Breast epithelium (tissue), 3 donors: ENCODE measurements at regions not wholly inside any gene's neighbourhood (a gene's known extent, or its start where the extent isn't known, plus 50 kb on each side); places are given as distances from the start of the nearest gene placed in this dataset.
"Not testable (repeated sequence)": the region's sequence is repeated elsewhere in the genome, so short reads cannot be mapped to it uniquely, and the experiment has no call there.

Experiments
- POLR2AphosphoS5 ChIP-seq, 3 donors: sonication (generic); formaldehyde crosslinking; IDR thresholded peaks; one replicate each; pipeline ENCODE4 v1.6.1; 2017; ENCODE audit warnings: antibody characterized with exemption in 3 of 3
- TF ChIP-seq, protein P1 (sequence below), 3 donors: fragments of 450-650 bp; IDR thresholded peaks; one replicate each; pipeline ENCODE4 v1.5.1; 2016 to 2017; ENCODE audit warnings: antibody characterized with exemption in 3 of 3, mild to moderate bottlenecking in 3 of 3, moderate library complexity in 3 of 3

DNA sequence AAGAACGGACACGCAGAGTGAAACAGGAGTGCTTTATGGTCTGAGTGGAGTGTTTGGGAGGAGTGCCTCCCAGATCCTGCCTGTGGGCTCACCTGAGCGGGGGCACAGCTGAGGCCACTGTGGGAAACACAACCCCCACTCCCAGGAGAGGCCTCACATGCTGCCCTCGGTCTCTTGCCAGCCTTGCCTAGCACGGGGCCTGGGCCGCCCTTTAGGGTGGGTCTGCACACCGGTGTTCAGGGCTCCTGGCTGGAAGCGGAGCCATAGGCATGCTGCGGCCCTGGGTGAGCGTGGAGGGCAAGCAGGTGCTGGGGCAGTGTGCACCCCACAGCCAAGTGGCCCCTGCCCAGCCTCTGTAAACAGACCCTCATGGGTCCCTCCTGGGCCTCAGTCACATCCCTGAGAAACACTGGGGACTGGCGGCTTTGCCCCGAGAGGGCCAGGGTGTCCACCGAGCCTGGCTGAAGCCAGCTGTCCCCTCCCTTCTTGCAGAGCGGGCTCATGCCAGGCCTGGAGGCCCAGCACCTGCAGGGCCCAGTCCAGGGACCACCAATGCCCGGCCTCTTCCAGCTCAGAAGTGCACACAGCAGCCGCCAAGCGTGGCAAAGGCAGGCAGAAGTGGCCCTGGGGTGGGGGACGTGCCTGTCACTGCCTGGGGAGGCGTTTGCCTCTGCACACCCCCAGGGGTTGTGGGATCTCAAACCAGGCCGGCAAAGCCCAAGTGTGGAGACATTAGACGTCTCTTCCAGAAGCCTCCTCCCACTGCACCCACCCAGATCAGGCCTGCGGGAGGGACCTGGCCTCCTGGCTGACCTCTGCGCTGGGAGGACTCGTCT lies 305.9 kb downstream of the CCDC74A start:
- not testable (repeated sequence) for TF ChIP-seq POLR2AphosphoS5 (IDR thresholded peaks at IDR 0.05)
- TF ChIP-seq, protein P1, sequence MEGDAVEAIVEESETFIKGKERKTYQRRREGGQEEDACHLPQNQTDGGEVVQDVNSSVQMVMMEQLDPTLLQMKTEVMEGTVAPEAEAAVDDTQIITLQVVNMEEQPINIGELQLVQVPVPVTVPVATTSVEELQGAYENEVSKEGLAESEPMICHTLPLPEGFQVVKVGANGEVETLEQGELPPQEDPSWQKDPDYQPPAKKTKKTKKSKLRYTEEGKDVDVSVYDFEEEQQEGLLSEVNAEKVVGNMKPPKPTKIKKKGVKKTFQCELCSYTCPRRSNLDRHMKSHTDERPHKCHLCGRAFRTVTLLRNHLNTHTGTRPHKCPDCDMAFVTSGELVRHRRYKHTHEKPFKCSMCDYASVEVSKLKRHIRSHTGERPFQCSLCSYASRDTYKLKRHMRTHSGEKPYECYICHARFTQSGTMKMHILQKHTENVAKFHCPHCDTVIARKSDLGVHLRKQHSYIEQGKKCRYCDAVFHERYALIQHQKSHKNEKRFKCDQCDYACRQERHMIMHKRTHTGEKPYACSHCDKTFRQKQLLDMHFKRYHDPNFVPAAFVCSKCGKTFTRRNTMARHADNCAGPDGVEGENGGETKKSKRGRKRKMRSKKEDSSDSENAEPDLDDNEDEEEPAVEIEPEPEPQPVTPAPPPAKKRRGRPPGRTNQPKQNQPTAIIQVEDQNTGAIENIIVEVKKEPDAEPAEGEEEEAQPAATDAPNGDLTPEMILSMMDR (IDR thresholded peaks at IDR 0.05): not testable (repeated sequence)
